T-cell (primary cell): ENCODE measurements at regions not wholly inside any gene's neighbourhood (a gene's known extent, or its start where the extent isn't known, plus 50 kb on each side); places are given as distances from the start of the nearest gene placed in this dataset.

Experiments
- ATAC-seq, 4 experiments: fragments of 200-7000 bp in 3 of 4; fragments of 150-1000 bp in 1 of 4; cut with Tn5 transposase; replicated peaks in 1 of 4; 1 replicate in 3 of 4; 2 replicates in 1 of 4; pipeline ENCODE4 v1.10.0; 2021; ENCODE audit warnings: moderate library complexity in 3 of 4, mild to moderate bottlenecking in 2 of 4, moderate number of reproducible peaks in 1 of 4
- CTCF ChIA-PET, 2 donors: fragments of 300-600 bp; sonication (Branson Sonifier 250); formaldehyde crosslinking; loops; one replicate each; lab custom pipeline; 2022; ENCODE audit warnings: antibody characterized with exemption in 2 of 2; lab: Charles Lee
- POLR2A ChIA-PET, 2 donors: fragments of 300-600 bp; sonication (Branson Sonifier 250); formaldehyde crosslinking; loops; one replicate each; lab custom pipeline; 2022; ENCODE audit warnings: antibody characterized with exemption in 2 of 2; lab: Charles Lee
- DNase-seq, 35 experiments: peaks; one replicate each; pipeline versions ENCODE4 v3.0.0 to v3.0.0-alpha.2; 2013 to 2023
- H3K27ac ChIP-seq: one replicate; pipeline ENCODE4 v1.5.1; 2013; ENCODE audit warnings: low read length
- H3K27me3 ChIP-seq, 2 experiments: replicated peaks in 1 of 2; 1 replicate in 1 of 2; 2 replicates in 1 of 2; pipeline versions ENCODE4 v1.6.1 to v1.7.0; 2013; ENCODE audit warnings: low read length in 1 of 2, mixed read lengths in 1 of 2; ENCODE audit not compliant: control insufficient read depth in 2 of 2, insufficient read depth in 2 of 2; ENCODE audit errors: extremely low read depth in 1 of 2
- H3K36me3 ChIP-seq, 2 donors: 1 replicate in 1 of 2; 2 replicates in 1 of 2; pipeline versions ENCODE4 v1.6.1 to v1.7.0; 2013; ENCODE audit warnings: low read length in 1 of 2; ENCODE audit not compliant: control insufficient read depth in 2 of 2, insufficient read depth in 1 of 2; ENCODE audit errors: extremely low read depth in 1 of 2
- H3K4me1 ChIP-seq, 2 experiments: 1 replicate in 1 of 2; 2 replicates in 1 of 2; pipeline versions ENCODE4 v1.6.1 to v1.7.0; 2013; ENCODE audit warnings: low read length in 2 of 2, mixed read lengths in 1 of 2; ENCODE audit not compliant: insufficient read depth in 2 of 2, control insufficient read depth in 1 of 2; ENCODE audit errors: extremely low read depth in 1 of 2
- H3K4me3 ChIP-seq, 2 donors: 1 replicate in 1 of 2; 2 replicates in 1 of 2; pipeline versions ENCODE4 v1.5.1 to v1.7.0; 2013; ENCODE audit warnings: mild to moderate bottlenecking in 2 of 2, low read length in 1 of 2, moderate library complexity in 1 of 2; ENCODE audit not compliant: control insufficient read depth in 1 of 2; ENCODE audit errors: extremely low read depth in 1 of 2
- H3K9me3 ChIP-seq: 2 replicates; pipeline ENCODE4 v1.7.0; 2013
- H3K27ac Mint-ChIP-seq, 2 donors: one replicate each; pipeline ENCODE4 v1.8.0; 2020 to 2021; ENCODE audit warnings: mild to moderate bottlenecking in 2 of 2, mixed read lengths in 2 of 2
- H3K27me3 Mint-ChIP-seq, 2 donors: one replicate each; pipeline ENCODE4 v1.8.0; 2021 to 2022; ENCODE audit warnings: mixed read lengths in 2 of 2
- H3K36me3 Mint-ChIP-seq: one replicate; pipeline ENCODE4 v1.8.0; 2021; ENCODE audit warnings: mixed read lengths
- H3K4me1 Mint-ChIP-seq, 3 donors: one replicate each; pipeline ENCODE4 v1.8.0; 2020 to 2022; ENCODE audit warnings: mixed read lengths in 3 of 3, mild to moderate bottlenecking in 1 of 3
- H3K4me3 Mint-ChIP-seq, 3 donors: one replicate each; pipeline ENCODE4 v1.8.0; 2020 to 2022; ENCODE audit warnings: mild to moderate bottlenecking in 3 of 3, mixed read lengths in 3 of 3, moderate library complexity in 3 of 3
- H3K9me3 Mint-ChIP-seq, 3 donors: one replicate each; pipeline ENCODE4 v1.8.0; 2020 to 2022; ENCODE audit warnings: mixed read lengths in 3 of 3
- WGBS: methylation state at CpG from one replicate; pipeline ENCODE4 v1.1.5; 2013; ENCODE audit warnings: missing lambda C conversion rate; ENCODE audit not compliant: insufficient coverage; 5-methylcytosine and 5-hydroxymethylcytosine counted together

GRCh38 chr10:104540181-104540580 is 100.9 kb upstream of the SORCS3 start:
- Mint-ChIP-seq H3K9me3 (no peaks in the 10 kb centered on the region), H3K27ac (no peak overlapping the region), H3K4me1 (no peaks in the 10 kb centered on the region), H3K27me3 (peaks cover 31 to 37% of the 10 kb centered on the region in 2 donors), H3K4me3 (no peak overlapping the region), H3K36me3 (no peaks in the 10 kb centered on the region)
- ChIA-PET CTCF (no interaction called here), POLR2A (no interaction called here)
- ATAC-seq (no peak), DNase-seq (no peak)
- Histone ChIP-seq H3K27ac (no peak overlapping the region), H3K4me1 (no peaks in the 10 kb centered on the region), H3K4me3 (no peak overlapping the region), H3K36me3 (no peaks in the 10 kb centered on the region), H3K27me3 (peaks cover 0 to 8% of the 10 kb centered on the region in 2 experiments), H3K9me3 (no peaks in the 10 kb centered on the region)
- WGBS, result 87% methylated on average over 3 of the region's 3 CpGs

DNA sequence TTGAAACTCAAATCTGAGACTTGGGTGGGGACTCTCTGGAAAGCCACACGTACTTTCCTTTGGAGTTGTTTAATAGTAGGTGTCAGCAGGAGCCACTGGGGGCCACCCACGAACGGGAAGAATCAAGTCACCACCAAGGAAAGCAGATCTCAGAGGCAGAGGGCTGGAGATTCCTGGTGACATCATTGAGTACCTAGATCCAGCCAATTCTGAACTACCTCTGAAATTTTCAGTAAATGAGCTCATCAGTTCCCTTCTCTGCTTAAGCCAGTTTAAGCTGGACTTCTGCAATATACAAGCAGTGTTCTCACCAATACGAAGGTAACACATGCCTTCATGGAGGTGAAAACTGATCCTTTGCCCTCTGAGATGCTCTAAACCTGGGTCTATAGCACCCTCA is 99.3 kb upstream of the SORCS3 start:
- Mint-ChIP-seq H3K4me1 (no peaks in the 10 kb centered on the region), H3K27me3 (peaks cover 23 to 24% of the 10 kb centered on the region in 2 donors), H3K4me3 (no peak overlapping the region), H3K9me3 (no peaks in the 10 kb centered on the region), H3K36me3 (no peaks in the 10 kb centered on the region), H3K27ac (no peak overlapping the region)
- 20% methylated on average over 2 of the region's 4 CpGs for WGBS
- H3K36me3 ChIP-seq, result no peaks in the 10 kb centered on the region
- H3K27ac ChIP-seq, result no peak overlapping the region
- CTCF ChIA-PET, result no interaction called here
- no peaks in the 10 kb centered on the region for H3K9me3 ChIP-seq
- no peaks in the 10 kb centered on the region for H3K4me1 ChIP-seq
- DNase-seq (no peak), ATAC-seq (no peak)
- peaks cover 0 to 12% of the 10 kb centered on the region in 2 experiments for H3K27me3 ChIP-seq
- POLR2A ChIA-PET, result no interaction called here
- no peak overlapping the region for H3K4me3 ChIP-seq

DNA sequence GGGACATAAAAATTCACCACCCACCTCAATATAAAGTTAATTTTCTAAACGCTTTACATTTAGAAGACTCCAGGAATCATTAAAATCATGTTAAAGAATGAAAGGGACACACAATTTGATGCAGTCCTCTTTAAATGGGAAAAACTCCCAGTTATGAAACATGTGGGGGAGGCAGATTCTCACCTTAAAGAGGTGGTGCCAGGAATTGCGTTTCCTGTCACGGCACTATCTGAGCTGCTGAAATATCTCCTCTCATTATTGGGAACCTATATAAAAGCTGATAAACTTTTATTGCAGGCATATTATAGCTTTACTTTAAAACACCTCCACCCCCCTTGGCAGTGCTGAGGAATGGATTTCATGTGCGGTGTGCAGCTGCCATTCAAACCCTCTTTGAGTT is 94.8 kb upstream of the SORCS3 start:
- Histone ChIP-seq H3K36me3 (no peaks in the 10 kb centered on the region), H3K4me3 (no peak overlapping the region), H3K4me1 (no peaks in the 10 kb centered on the region), H3K27ac (no peak overlapping the region), H3K9me3 (no peaks in the 10 kb centered on the region), H3K27me3 (peaks cover 0 to 3% of the 10 kb centered on the region in 2 experiments)
- DNase-seq, result no peak
- POLR2A ChIA-PET, result no interaction called here
- no peaks in the 10 kb centered on the region for H3K9me3 Mint-ChIP-seq
- WGBS, result no CpG with 5 or more reads among the region's 4 CpGs
- no peaks in the 10 kb centered on the region for H3K4me1 Mint-ChIP-seq
- H3K27me3 Mint-ChIP-seq, result peaks cover 13 to 16% of the 10 kb centered on the region in 2 donors
- H3K4me3 Mint-ChIP-seq, result no peak overlapping the region
- no peaks in the 10 kb centered on the region for H3K36me3 Mint-ChIP-seq
- ATAC-seq, result no peak
- CTCF ChIA-PET, result no interaction called here
- H3K27ac Mint-ChIP-seq, result no peak overlapping the region

DNA sequence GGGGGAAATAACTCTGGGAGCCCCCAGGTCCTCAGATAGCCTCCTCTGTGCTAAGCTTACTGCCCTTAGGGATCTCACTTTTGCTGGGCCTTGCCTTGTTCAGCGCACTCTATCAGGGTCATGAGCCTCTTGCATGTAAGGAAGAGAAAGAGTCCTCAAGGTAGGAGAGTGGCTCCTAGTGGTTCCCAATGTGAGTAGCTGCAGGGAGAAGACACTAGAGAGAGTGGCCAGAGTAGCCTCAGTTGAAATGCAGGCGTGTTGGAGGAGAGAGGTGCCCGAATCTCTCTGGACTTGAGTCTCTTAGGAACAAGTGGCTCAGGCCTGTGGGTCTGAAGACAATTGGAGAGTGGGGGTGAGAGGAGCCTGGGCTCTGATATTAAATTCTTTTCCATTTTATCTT is 94.3 kb upstream of the SORCS3 start:
- no peaks in the 10 kb centered on the region for H3K4me1 Mint-ChIP-seq
- no peaks in the 10 kb centered on the region for H3K9me3 ChIP-seq
- no peak overlapping the region for H3K27ac ChIP-seq
- no peaks in the 10 kb centered on the region for H3K4me1 ChIP-seq
- peaks cover 13 to 17% of the 10 kb centered on the region in 2 donors for H3K27me3 Mint-ChIP-seq
- peaks cover 0 to 3% of the 10 kb centered on the region in 2 experiments for H3K27me3 ChIP-seq
- ATAC-seq (no peak), DNase-seq (no peak)
- H3K27ac Mint-ChIP-seq, result no peak overlapping the region
- POLR2A ChIA-PET, result no interaction called here
- no peak overlapping the region for H3K4me3 ChIP-seq
- no peak overlapping the region for H3K4me3 Mint-ChIP-seq
- CTCF ChIA-PET, result no interaction called here
- H3K9me3 Mint-ChIP-seq, result no peaks in the 10 kb centered on the region
- H3K36me3 ChIP-seq, result no peaks in the 10 kb centered on the region
- 47% methylated on average over 3 of the region's 3 CpGs for WGBS
- no peaks in the 10 kb centered on the region for H3K36me3 Mint-ChIP-seq

DNA sequence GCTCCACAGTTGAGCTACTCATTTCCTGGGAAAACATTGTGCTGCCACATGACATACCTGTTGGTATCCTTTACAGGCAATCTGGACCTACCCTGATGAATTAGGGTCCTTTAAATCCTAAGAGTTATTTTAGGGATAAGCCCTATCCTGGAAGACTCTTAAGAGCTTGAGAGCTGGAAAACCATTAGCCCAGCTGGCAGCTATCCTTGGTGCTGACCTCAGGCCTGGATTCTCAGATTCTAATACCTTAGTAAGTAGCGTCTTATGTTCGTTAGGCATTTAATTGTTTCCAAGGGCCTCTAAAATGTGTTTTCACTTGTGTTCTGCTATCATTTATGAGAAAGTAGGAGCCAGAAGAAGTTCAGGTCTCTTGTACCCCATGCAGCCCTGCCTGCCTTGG is 93.0 kb upstream of the SORCS3 start:
- no peaks in the 10 kb centered on the region for H3K36me3 ChIP-seq
- ChIA-PET CTCF (no interaction called here), POLR2A (no interaction called here)
- H3K9me3 Mint-ChIP-seq, result no peaks in the 10 kb centered on the region
- no peak overlapping the region for H3K4me3 ChIP-seq
- no peaks in the 10 kb centered on the region for H3K4me1 Mint-ChIP-seq
- no peaks in the 10 kb centered on the region for H3K4me1 ChIP-seq
- H3K9me3 ChIP-seq, result no peaks in the 10 kb centered on the region
- no peak overlapping the region for H3K27ac ChIP-seq
- no peaks in the 10 kb centered on the region for H3K36me3 Mint-ChIP-seq
- peaks cover 0 to 3% of the 10 kb centered on the region in 2 experiments for H3K27me3 ChIP-seq
- 100% methylated on average over 1 of the region's 2 CpGs for WGBS
- ATAC-seq (no peak), DNase-seq (no peak)
- H3K27ac Mint-ChIP-seq, result no peak overlapping the region
- peaks cover 13 to 17% of the 10 kb centered on the region in 2 donors for H3K27me3 Mint-ChIP-seq
- H3K4me3 Mint-ChIP-seq, result no peak overlapping the region

GRCh38 chr10:104556831-104557230 is 84.3 kb upstream of the SORCS3 start:
- DNase-seq (no peak), ATAC-seq (no peak)
- Mint-ChIP-seq H3K27ac (no peak overlapping the region), H3K27me3 (peaks cover 19 to 27% of the 10 kb centered on the region in 2 donors), H3K36me3 (no peaks in the 10 kb centered on the region), H3K4me3 (no peak overlapping the region), H3K9me3 (no peaks in the 10 kb centered on the region), H3K4me1 (no peaks in the 10 kb centered on the region)
- ChIA-PET POLR2A (no interaction called here), CTCF (no interaction called here)
- H3K27me3 ChIP-seq, result no peaks in the 10 kb centered on the region
- H3K27ac ChIP-seq, result no peak overlapping the region
- no peaks in the 10 kb centered on the region for H3K9me3 ChIP-seq
- H3K4me3 ChIP-seq, result no peak overlapping the region
- H3K36me3 ChIP-seq, result no peaks in the 10 kb centered on the region
- 90% methylated on average over 2 of the region's 2 CpGs for WGBS
- H3K4me1 ChIP-seq, result no peaks in the 10 kb centered on the region

DNA sequence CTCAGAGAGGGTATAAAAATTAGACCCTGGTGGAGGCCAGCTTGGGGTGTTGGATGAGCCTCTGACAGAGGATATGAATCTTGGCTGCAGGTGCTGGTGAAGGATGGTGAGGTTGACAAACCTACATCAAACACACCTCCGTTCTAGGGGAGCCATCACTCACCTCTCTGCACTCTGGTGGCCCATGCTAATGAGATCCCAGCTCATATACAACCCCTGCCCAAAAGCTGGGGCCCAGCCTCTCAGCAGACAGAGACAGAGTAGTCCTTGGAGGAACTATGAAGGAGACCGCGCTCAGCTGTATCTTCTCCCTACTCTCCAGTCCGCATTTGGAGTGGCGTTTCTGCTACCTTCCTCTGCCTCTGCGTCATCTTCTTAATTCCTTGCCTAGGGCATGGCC is 83.1 kb upstream of the SORCS3 start:
- H3K27me3 Mint-ChIP-seq, result peaks cover 19 to 27% of the 10 kb centered on the region in 2 donors
- no peaks in the 10 kb centered on the region for H3K27me3 ChIP-seq
- no peak overlapping the region for H3K27ac Mint-ChIP-seq
- H3K9me3 Mint-ChIP-seq, result no peaks in the 10 kb centered on the region
- H3K36me3 ChIP-seq, result no peaks in the 10 kb centered on the region
- no peak overlapping the region for H3K4me3 ChIP-seq
- ChIA-PET POLR2A (no interaction called here), CTCF (no interaction called here)
- ATAC-seq (no peak), DNase-seq (no peak)
- H3K4me1 ChIP-seq, result no peaks in the 10 kb centered on the region
- no peak overlapping the region for H3K27ac ChIP-seq
- no CpG with 5 or more reads among the region's 6 CpGs for WGBS
- H3K4me1 Mint-ChIP-seq, result no peaks in the 10 kb centered on the region
- H3K36me3 Mint-ChIP-seq, result no peaks in the 10 kb centered on the region
- H3K4me3 Mint-ChIP-seq, result no peak overlapping the region
- no peaks in the 10 kb centered on the region for H3K9me3 ChIP-seq
